Caco-2 (cell line): ENCODE measurements at regions not wholly inside any gene's neighbourhood (a gene's known extent, or its start where the extent isn't known, plus 50 kb on each side); places are given as distances from the start of the nearest gene placed in this dataset.
A peak's percentile ranks its signal among the peaks of the same experiment; 100 is the strongest.

Experiments used
- BruUV-seq: library from RNA; stranded (reverse); fragments of 400-500 nt; replicated peaks from 2 replicates; lab custom pipeline; 2021; lab: Mats Ljungman, UMichigan
- CTCF ChIA-PET: fragments of 300-600 bp; sonication (Branson Sonifier 250); formaldehyde crosslinking; loops from one replicate; lab custom pipeline; 2022; ENCODE audit warnings: antibody characterized with exemption; lab: Charles Lee
- POLR2A ChIA-PET: fragments of 300-600 bp; sonication (Branson Sonifier 250); formaldehyde crosslinking; loops from one replicate; lab custom pipeline; 2022; ENCODE audit warnings: antibody characterized with exemption; lab: Charles Lee
- DNase-seq, 2 experiments: peaks; one replicate each; pipeline versions ENCODE4 v3.0.0 to v3.0.0-alpha.2; 2020 to 2022
- H3K27me3 ChIP-seq: replicated peaks from 2 replicates; pipeline ENCODE4 v1.6.0; 2011; ENCODE audit warnings: low read length; ENCODE audit not compliant: control insufficient read depth, insufficient read depth
- H3K36me3 ChIP-seq: 2 replicates; pipeline ENCODE4 v1.5.1; 2011; ENCODE audit warnings: low read length; ENCODE audit not compliant: control insufficient read depth, insufficient read depth
- H3K4me1 ChIP-seq: fragments of 250-450 bp; sonication (Bioruptor Pico); 2 replicates; pipeline ENCODE4 v1.5.1; 2020; ENCODE audit warnings: mild to moderate bottlenecking
- H3K4me3 ChIP-seq: 2 replicates; pipeline ENCODE4 v1.5.1; 2011; ENCODE audit warnings: low read depth, mild to moderate bottlenecking, control low read depth, low read length
- H3K9me3 ChIP-seq: fragments of 250-450 bp; sonication (Bioruptor Pico); 2 replicates; pipeline ENCODE4 v1.5.1; 2020; ENCODE audit warnings: mild to moderate bottlenecking, moderate library complexity
- H3K27ac Mint-ChIP-seq: one replicate; pipeline ENCODE4 v1.8.0; 2022; ENCODE audit warnings: mixed read lengths; ENCODE audit not compliant: unreplicated experiment
- H3K27me3 Mint-ChIP-seq: one replicate; pipeline ENCODE4 v1.8.0; 2022; ENCODE audit warnings: mixed read lengths; ENCODE audit not compliant: insufficient read depth, unreplicated experiment
- H3K36me3 Mint-ChIP-seq: one replicate; pipeline ENCODE4 v1.8.0; 2022; ENCODE audit warnings: mild to moderate bottlenecking, mixed read lengths; ENCODE audit not compliant: insufficient read depth, unreplicated experiment
- H3K4me1 Mint-ChIP-seq: one replicate; pipeline ENCODE4 v1.8.0; 2022; ENCODE audit warnings: low read depth, mixed read lengths; ENCODE audit not compliant: unreplicated experiment
- H3K4me3 Mint-ChIP-seq: one replicate; pipeline ENCODE4 v1.8.0; 2022; ENCODE audit warnings: mild to moderate bottlenecking, moderate library complexity, mixed read lengths; ENCODE audit not compliant: unreplicated experiment
- H3K9me3 Mint-ChIP-seq: one replicate; pipeline ENCODE4 v1.8.0; 2022; ENCODE audit warnings: mixed read lengths; ENCODE audit not compliant: unreplicated experiment
- CTCF ChIP-seq, 2 experiments: fragments of 200-600 bp in 1 of 2; IDR thresholded peaks; 1 replicate in 1 of 2; 2 replicates in 1 of 2; pipeline versions ENCODE4 v1.5.1 to v1.8.0; 2011 to 2022; ENCODE audit warnings: antibody characterized with exemption in 1 of 2, control low read depth in 1 of 2, inconsistent platforms in 1 of 2, low read depth in 1 of 2, low read length in 1 of 2, mild to moderate bottlenecking in 1 of 2, moderate library complexity in 1 of 2; ENCODE audit not compliant: insufficient read depth in 1 of 2, severe bottlenecking in 1 of 2, unreplicated experiment in 1 of 2
- intact Hi-C: fragments of 100-400 bp; cut with micrococcal nuclease; formaldehyde crosslinking; loops from one replicate; pipeline ENCODE4 v1.10.0; 2022; ENCODE audit not compliant: unreplicated experiment

GRCh38 chr2:239534581-239535412 lies 134.0 kb upstream of the HDAC4 start:
- H3K27me3 ChIP-seq = no peaks in the 10 kb centered on the region
- H3K36me3 ChIP-seq = no peaks in the 10 kb centered on the region
- ChIA-PET CTCF (no interaction called here), POLR2A (no interaction called here)
- no peak overlapping the region for H3K4me3 ChIP-seq
- no peak overlapping the region for H3K27ac Mint-ChIP-seq
- intact Hi-C loops = no loop called here
- H3K4me3 Mint-ChIP-seq = no peak overlapping the region
- no peaks in the 10 kb centered on the region for H3K4me1 ChIP-seq
- H3K9me3 ChIP-seq = no peaks in the 10 kb centered on the region
- DNase-seq = peak in 1 of 2 experiments; percentile 5
- no peaks in the 10 kb centered on the region for H3K27me3 Mint-ChIP-seq
- H3K4me1 Mint-ChIP-seq = no peaks in the 10 kb centered on the region
- H3K9me3 Mint-ChIP-seq = no peaks in the 10 kb centered on the region
- no peaks in the 10 kb centered on the region for H3K36me3 Mint-ChIP-seq
- BruUV-seq = no TSS peak
- TF ChIP-seq CTCF (IDR thresholded peaks at IDR 0.05; ENCODE audit: insufficient read depth in 1 of 2, low read depth in 1 of 2, low read length in 1 of 2, severe bottlenecking in 1 of 2, unreplicated experiment in 1 of 2) = no peak

DNA sequence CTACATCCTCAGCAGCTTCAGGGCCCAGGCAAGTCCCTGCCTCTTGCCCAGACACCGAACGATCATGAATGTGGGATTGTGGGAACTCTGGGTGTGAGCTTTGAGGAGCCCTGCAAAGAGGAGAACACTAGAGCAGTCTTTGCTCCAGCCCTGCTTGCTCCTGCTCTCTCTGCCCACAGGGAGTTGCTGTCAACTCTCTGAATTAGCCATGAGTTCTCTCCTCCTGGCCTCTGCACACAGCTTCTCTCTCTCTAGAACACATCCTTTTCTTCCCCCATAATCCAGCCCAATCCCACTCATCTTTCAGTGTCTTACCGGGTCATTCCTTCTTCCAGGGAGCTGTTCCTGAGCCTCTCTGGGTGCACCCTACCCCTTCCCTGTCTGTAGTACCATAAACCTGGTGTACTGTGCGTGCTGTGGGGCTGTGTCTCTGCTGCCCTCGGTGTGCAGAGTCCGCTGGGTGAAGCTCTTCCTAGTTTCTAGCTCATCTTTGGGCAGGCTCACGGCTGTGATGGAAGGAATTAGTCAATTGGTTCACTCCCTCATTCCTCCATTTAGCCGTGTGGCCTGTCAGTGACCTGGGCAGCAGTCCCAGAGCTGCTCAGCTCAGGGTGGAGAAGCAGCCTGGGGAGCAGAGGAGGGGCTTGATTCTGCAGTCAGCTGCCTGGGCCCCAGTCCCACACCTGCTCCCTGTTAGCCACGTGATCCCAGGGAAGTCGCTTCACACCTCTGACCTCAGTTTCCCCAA lies 132.9 kb upstream of the HDAC4 start:
- Histone ChIP-seq H3K4me1 (no peaks in the 10 kb centered on the region), H3K4me3 (no peak overlapping the region), H3K27me3 (no peaks in the 10 kb centered on the region), H3K36me3 (no peaks in the 10 kb centered on the region), H3K9me3 (no peaks in the 10 kb centered on the region)
- CTCF ChIA-PET = no interaction called here
- Mint-ChIP-seq H3K36me3 (no peaks in the 10 kb centered on the region), H3K27ac (no peak overlapping the region), H3K9me3 (no peaks in the 10 kb centered on the region), H3K27me3 (no peaks in the 10 kb centered on the region), H3K4me1 (no peaks in the 10 kb centered on the region), H3K4me3 (no peak overlapping the region)
- TF ChIP-seq CTCF (IDR thresholded peaks at IDR 0.05; ENCODE audit: insufficient read depth in 1 of 2, low read depth in 1 of 2, low read length in 1 of 2, severe bottlenecking in 1 of 2, unreplicated experiment in 1 of 2) = no peak
- peak in 1 of 2 experiments; percentile 6 for DNase-seq
- BruUV-seq = no TSS peak
- POLR2A ChIA-PET = no interaction called here
- intact Hi-C loops = no loop called here

DNA sequence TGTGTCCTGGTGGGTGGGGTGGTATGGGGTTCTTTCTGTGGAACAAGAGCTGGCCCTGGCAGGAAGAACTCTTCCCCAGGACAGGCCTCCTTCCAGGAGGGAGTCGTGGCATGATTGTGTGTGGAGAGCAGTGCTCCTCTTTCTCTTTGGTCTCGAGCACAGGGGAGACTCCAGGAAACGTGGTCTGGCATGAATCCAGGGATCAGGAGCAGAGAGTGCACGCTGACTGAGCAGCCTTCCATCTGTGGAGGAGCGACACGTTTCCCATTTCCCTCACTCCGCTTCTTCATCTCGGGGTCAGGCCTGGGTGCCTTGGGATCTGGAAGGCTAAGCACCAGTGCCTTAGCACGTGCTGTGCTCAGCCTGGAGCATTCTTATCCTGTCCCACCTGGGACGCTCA lies 132.0 kb upstream of the HDAC4 start:
- no TSS peak for BruUV-seq
- H3K27me3 Mint-ChIP-seq = no peaks in the 10 kb centered on the region
- no peak overlapping the region for H3K27ac Mint-ChIP-seq
- H3K4me3 Mint-ChIP-seq = no peak overlapping the region
- CTCF ChIA-PET = no interaction called here
- H3K9me3 Mint-ChIP-seq = no peaks in the 10 kb centered on the region
- intact Hi-C loops = no loop called here
- no peak for DNase-seq
- POLR2A ChIA-PET = no interaction called here
- H3K36me3 ChIP-seq = no peaks in the 10 kb centered on the region
- no peaks in the 10 kb centered on the region for H3K4me1 ChIP-seq
- no peak for TF ChIP-seq CTCF (IDR thresholded peaks at IDR 0.05; ENCODE audit: insufficient read depth in 1 of 2, low read depth in 1 of 2, low read length in 1 of 2, severe bottlenecking in 1 of 2, unreplicated experiment in 1 of 2)
- H3K27me3 ChIP-seq = no peaks in the 10 kb centered on the region
- H3K4me1 Mint-ChIP-seq = no peaks in the 10 kb centered on the region
- no peaks in the 10 kb centered on the region for H3K9me3 ChIP-seq
- H3K36me3 Mint-ChIP-seq = no peaks in the 10 kb centered on the region
- no peak overlapping the region for H3K4me3 ChIP-seq
